ENCODE measurements at regions not wholly inside any gene's neighbourhood (a gene's known extent, or its start where the extent isn't known, plus 50 kb on each side); places are given as distances from the start of the nearest gene placed in this dataset.

- Histone ChIP-seq H3K27me3 (ENCODE audit: control insufficient read depth in 2 of 2, insufficient read depth in 2 of 2, low read length in 2 of 2) (no peaks in the 10 kb centered on the region), H3K9ac (ENCODE audit: insufficient read depth in 1 of 2, low read depth in 2 of 2, low read length in 2 of 2) (no peak overlapping the region), H3K36me3 (ENCODE audit: control insufficient read depth, insufficient read depth, low read length) (no peaks in the 10 kb centered on the region), H3K9me1 (ENCODE audit: control insufficient read depth, insufficient read depth, low read length) (no peaks in the 10 kb centered on the region), H3K9me3 (replicated peaks; ENCODE audit: control insufficient read depth, insufficient read depth, low read depth, low read length) (no peaks in the 10 kb centered on the region), H3K4me1 (replicated peaks in 1 of 2; ENCODE audit: control insufficient read depth in 2 of 2, insufficient read depth in 2 of 2, low read length in 2 of 2) (peaks cover 8 to 29% of the 10 kb centered on the region in 2 experiments; a peak in 4 of 5 replicates), H3K4me2 (ENCODE audit: insufficient read depth, low read length) (no peak overlapping the region), H3K27ac (ENCODE audit: extremely low read depth, low read depth, low read length) (no peak overlapping the region), H4K20me1 (replicated peaks; ENCODE audit: control insufficient read depth, insufficient read depth, low read length) (no peaks in the 10 kb centered on the region), H3K79me2 (ENCODE audit: control insufficient read depth, insufficient read depth, low read length) (no peaks in the 10 kb centered on the region), H3K4me3 (no peak overlapping the region), H2AFZ (ENCODE audit: low read depth, low read length) (peak overlapping the region; percentile 29; the same call in 1 of the 2 replicates)
- POLR2A ChIA-PET = interaction anchor here (0.7 to 2.0 kb wide), 2 partner anchors 9 to 33 kb away, joined by 3 to 6 read pairs; no protein-coding TSS in a partner anchor
- CTCF ChIA-PET (ENCODE audit: low intra/inter-chr PET ratio) = no interaction called here
- in situ Hi-C loops (cut with MboI) (no loop called here), intact Hi-C loops (cut with micrococcal nuclease) (loop anchor here (5.0 kb wide), 1 partner anchor 37 kb away; no protein-coding TSS in a partner anchor)
- ATAC-seq = peak; percentile 11; the same call in 1 of the 3 replicates
- no TSS peak for BruUV-seq (replicated peaks)
- FAIRE-seq = no peak
- WGBS (ENCODE audit: insufficient coverage, low coverage, missing lambda C conversion rate) = 43% methylated on average over 9 of the region's 9 CpGs
- no peak for DNase-seq (ENCODE audit: extremely low read depth in 1 of 4, low spot score in 3 of 4)
- TF ChIP-seq TCF15 (CRISPR knock-in tag; IDR thresholded peaks at IDR 0.05) (no peak), ZNF75A (CRISPR knock-in tag; IDR thresholded peaks at IDR 0.05) (no peak), NR4A1 (CRISPR knock-in tag; IDR thresholded peaks at IDR 0.05) (no peak), NR4A1 (tag; IDR thresholded peaks at IDR 0.05) (no peak), CSDE1 (IDR thresholded peaks at IDR 0.05) (no peak), CTBP1 (IDR thresholded peaks at IDR 0.05; ENCODE audit: borderline replicate concordance) (peak; percentile 72), CREB5 (CRISPR knock-in tag; IDR thresholded peaks at IDR 0.05) (no peak), ZFP1 (CRISPR knock-in tag; IDR thresholded peaks at IDR 0.05) (no peak), EP400 (IDR thresholded peaks at IDR 0.05) (0 out of 2 replicates have a peak, but pooled peaks have one; percentile 16), CEBPG (CRISPR knock-in tag; IDR thresholded peaks at IDR 0.05) (no peak), CEBPG (tag; conservative IDR thresholded peaks at IDR 0.05 in 1 of 2, IDR thresholded peaks at IDR 0.05 in 1 of 2) (peak in 1 of 2 experiments; percentile 75; a peak in 2 of 4 replicates), MEF2A (IDR thresholded peaks at IDR 0.05; ENCODE audit: control insufficient read depth, low read depth, low read length) (no peak), TEAD4 (IDR thresholded peaks at IDR 0.05; ENCODE audit: low read length) (no peak), TEAD4 (CRISPR knock-in tag; IDR thresholded peaks at IDR 0.05; ENCODE audit: borderline replicate concordance) (no peak), BACH1 (tag; IDR thresholded peaks at IDR 0.05) (peak; percentile 61; the same call in 1 of the 2 replicates), ZNF766 (CRISPR knock-in tag; conservative IDR thresholded peaks at IDR 0.05) (no peak), MECOM (CRISPR knock-in tag; IDR thresholded peaks at IDR 0.05) (no peak), ATF4 (CRISPR knock-in tag; IDR thresholded peaks at IDR 0.05) (no peak), NR2C1 (IDR thresholded peaks at IDR 0.05) (no peak), NR2C1 (tag; IDR thresholded peaks at IDR 0.05) (peak; percentile 16; the same call in 1 of the 2 replicates), NFIC (IDR thresholded peaks at IDR 0.05) (peak; percentile 44; the same call in 1 of the 2 replicates), POLR2H (tag; IDR thresholded peaks at IDR 0.05; ENCODE audit: low read depth) (no peak), MEF2D (tag; conservative IDR thresholded peaks at IDR 0.05; ENCODE audit: low read depth) (no peak)
Measured at GRCh38 chr15:66899555-66900350, 165.6 kb upstream of the SMAD3 start.
